ENCODE measurements at regions not wholly inside any gene's neighbourhood (a gene's known extent, or its start where the extent isn't known, plus 50 kb on each side); places are given as distances from the start of the nearest gene placed in this dataset.

- no peak for TF ChIP-seq CTCF (IDR thresholded peaks at IDR 0.05; ENCODE audit: insufficient read depth, low read depth, low read length, missing control alignments)
- no peak overlapping the region for H3K4me3 ChIP-seq (ENCODE audit: low read length)
- no peak for DNase-seq (ENCODE audit: low read depth)
Observed at GRCh38 chr2:49219741-49220140, 65.4 kb upstream of the FSHR start.

- no peak overlapping the region for H3K4me3 ChIP-seq (ENCODE audit: low read length)
- DNase-seq (ENCODE audit: low read depth), result no peak
- no peak for TF ChIP-seq CTCF (IDR thresholded peaks at IDR 0.05; ENCODE audit: insufficient read depth, low read depth, low read length, missing control alignments)
Observed at GRCh38 chr2:49210191-49210590, 55.9 kb upstream of the FSHR start.

DNA sequence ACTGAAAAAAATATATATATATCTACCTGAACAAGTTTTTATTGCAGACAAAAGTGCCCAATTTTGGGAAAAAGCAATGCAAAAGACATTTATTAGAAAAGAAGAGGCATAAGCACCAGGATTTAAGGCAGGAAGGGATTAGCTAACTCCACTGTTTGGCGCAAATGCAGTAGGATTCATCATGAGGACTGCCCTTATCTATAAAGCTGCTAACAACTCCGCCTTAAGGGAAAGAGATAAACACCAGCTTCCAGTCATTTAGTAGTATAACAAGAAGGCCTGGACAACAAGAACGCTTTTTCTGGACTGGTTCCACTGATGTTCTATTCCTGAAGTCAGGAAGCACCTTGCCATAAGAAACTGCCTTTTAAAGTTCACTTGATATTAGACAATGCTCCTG lies 52.9 kb upstream of the FSHR start:
- no peak for DNase-seq (ENCODE audit: low read depth)
- no peak for TF ChIP-seq CTCF (IDR thresholded peaks at IDR 0.05; ENCODE audit: insufficient read depth, low read depth, low read length, missing control alignments)
- no peak overlapping the region for H3K4me3 ChIP-seq (ENCODE audit: low read length)
